ENCODE measurements at regions not wholly inside any gene's neighbourhood (a gene's known extent, or its start where the extent isn't known, plus 50 kb on each side); places are given as distances from the start of the nearest gene placed in this dataset.
A peak's percentile ranks its signal among the peaks of the same experiment; 100 is the strongest.

DNA sequence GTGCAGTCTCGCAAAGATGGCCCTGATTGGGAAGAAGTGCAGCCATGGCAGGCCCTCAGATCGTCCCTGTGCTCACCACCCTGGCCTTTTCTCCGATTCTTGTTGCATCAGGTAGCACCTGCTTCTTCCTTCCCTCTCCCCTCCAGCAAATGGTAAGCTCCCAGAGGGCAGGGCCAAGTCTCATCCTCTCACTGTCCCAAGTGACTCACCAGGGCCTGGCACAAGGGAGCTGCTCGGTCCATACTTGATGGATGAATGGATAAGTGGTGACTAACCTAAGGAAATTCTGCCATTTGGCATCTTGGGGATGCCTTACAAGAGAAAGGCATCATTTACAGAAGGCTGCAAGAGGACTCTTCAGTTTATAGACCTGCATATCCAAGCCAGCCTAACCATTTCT is 84.9 kb downstream of the ZIC5 start:
- Histone ChIP-seq H3K4me1 (no peaks in the 10 kb centered on the region), H3K9me3 (no peaks in the 10 kb centered on the region), H3K27ac (no peak overlapping the region), H3K4me3 (no peak overlapping the region), H3K36me3 (no peaks in the 10 kb centered on the region), H3K27me3 (no peaks in the 10 kb centered on the region)
- no peak for ATAC-seq
- TF ChIP-seq CTCF (IDR thresholded peaks at IDR 0.05): no peak
- intact Hi-C loops (cut with DNase I): no loop called here
- DNase-seq: no peak

DNA sequence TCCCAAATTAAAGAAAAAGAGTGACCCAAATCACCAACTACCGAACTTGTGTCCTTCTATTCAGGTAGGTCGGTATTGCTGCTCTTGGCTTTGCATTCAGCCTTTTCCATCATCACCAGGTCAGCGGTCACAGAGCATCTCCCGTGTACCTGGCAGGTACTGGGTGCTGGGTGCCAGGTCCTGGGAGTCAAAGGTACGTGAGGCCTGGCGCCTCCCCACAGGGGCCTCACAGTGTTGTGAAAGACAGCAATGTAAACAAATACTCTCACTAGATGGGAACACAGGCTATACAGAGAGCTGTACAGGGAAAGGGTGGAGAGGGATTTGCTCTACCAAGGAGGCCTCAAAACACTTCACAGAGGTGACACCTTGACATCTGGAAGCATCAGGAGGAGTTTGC is 86.7 kb downstream of the ZIC5 start:
- peak; percentile 44 for ATAC-seq
- DNase-seq: no peak
- Histone ChIP-seq H3K4me1 (no peaks in the 10 kb centered on the region), H3K27me3 (no peaks in the 10 kb centered on the region), H3K27ac (no peak overlapping the region), H3K36me3 (no peaks in the 10 kb centered on the region), H3K9me3 (no peaks in the 10 kb centered on the region), H3K4me3 (no peak overlapping the region)
- intact Hi-C loops (cut with DNase I): no loop called here
- no peak for TF ChIP-seq CTCF (IDR thresholded peaks at IDR 0.05)

GRCh38 chr13:99883805-99884204 is 87.8 kb downstream of the ZIC5 start:
- DNase-seq (no peak), ATAC-seq (no peak)
- no peaks in the 10 kb centered on the region for H3K4me1 ChIP-seq
- no peak overlapping the region for H3K27ac ChIP-seq
- H3K36me3 ChIP-seq: no peaks in the 10 kb centered on the region
- intact Hi-C loops (cut with DNase I): no loop called here
- no peak overlapping the region for H3K4me3 ChIP-seq
- no peaks in the 10 kb centered on the region for H3K9me3 ChIP-seq
- TF ChIP-seq CTCF (IDR thresholded peaks at IDR 0.05): no peak
- H3K27me3 ChIP-seq: no peaks in the 10 kb centered on the region

DNA sequence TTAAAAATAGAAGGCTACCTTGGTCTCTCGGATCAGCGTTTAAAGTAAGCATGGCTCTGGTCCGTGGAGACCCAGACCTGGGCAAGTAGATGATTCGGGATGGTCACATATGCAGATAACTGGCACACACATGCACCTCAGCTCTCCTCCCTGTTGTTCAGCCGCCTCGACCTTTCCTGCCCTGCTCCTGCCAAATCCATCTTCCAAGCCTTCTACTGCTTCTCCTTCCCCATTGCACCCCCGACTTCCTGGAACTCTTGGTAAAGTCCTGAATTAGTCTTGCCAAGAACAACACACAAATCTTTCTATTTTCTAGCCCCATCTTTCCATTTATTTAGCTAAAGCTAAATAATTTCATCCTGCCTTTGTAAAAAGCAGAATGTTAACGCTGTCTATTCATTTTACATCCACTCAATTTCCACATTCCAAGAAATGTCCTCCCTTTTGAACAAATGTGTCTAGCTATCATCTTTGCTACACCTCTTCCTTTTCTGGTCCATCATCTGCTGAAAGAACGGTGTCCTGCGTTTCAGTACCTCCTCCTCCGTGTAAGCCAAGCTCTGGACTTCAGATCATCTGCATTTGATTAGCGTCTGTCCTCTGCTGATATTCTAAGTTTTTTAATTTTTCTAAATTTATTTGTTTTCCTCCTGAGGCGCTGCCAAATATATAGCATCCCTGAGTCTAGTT is 92.5 kb downstream of the ZIC5 start:
- DNase-seq (no peak), ATAC-seq (no peak)
- intact Hi-C loops (cut with DNase I): no loop called here
- TF ChIP-seq CTCF (IDR thresholded peaks at IDR 0.05): no peak
- H3K4me1 ChIP-seq: no peaks in the 10 kb centered on the region
- H3K27ac ChIP-seq: no peak overlapping the region
- H3K4me3 ChIP-seq: no peak overlapping the region
- H3K27me3 ChIP-seq: no peaks in the 10 kb centered on the region
- no peaks in the 10 kb centered on the region for H3K36me3 ChIP-seq
- H3K9me3 ChIP-seq: no peaks in the 10 kb centered on the region

DNA sequence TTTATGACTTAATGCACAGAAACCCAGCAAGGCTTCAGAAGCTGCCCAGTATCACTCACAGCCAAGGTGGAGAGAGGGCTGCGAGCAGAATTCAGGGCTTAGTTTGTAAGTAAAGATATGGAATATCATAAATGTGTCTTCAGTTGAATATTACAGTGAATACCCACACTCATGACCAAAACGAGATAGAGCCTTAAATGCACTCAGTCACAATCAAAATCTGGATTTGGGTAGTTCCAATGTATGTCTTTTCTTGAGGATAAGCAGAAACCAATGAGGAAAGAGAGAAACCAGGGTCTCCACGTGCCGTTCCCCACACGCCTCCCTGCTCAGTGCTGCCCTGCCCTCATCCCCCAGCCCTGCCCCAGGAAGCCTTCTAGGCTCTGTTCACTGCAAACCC is 94.9 kb downstream of the ZIC5 start:
- no peak for TF ChIP-seq CTCF (IDR thresholded peaks at IDR 0.05)
- intact Hi-C loops (cut with DNase I): no loop called here
- Histone ChIP-seq H3K27ac (no peak overlapping the region), H3K4me1 (no peaks in the 10 kb centered on the region), H3K36me3 (no peaks in the 10 kb centered on the region), H3K27me3 (no peaks in the 10 kb centered on the region), H3K4me3 (no peak overlapping the region), H3K9me3 (no peaks in the 10 kb centered on the region)
- no peak for ATAC-seq
- DNase-seq: no peak

- Histone ChIP-seq H3K36me3 (no peaks in the 10 kb centered on the region), H3K27me3 (no peaks in the 10 kb centered on the region), H3K27ac (no peak overlapping the region), H3K4me3 (no peak overlapping the region), H3K9me3 (no peaks in the 10 kb centered on the region), H3K4me1 (no peaks in the 10 kb centered on the region)
- DNase-seq: no peak
- intact Hi-C loops (cut with DNase I): no loop called here
- no peak for ATAC-seq
- TF ChIP-seq CTCF (IDR thresholded peaks at IDR 0.05): no peak
Measured at GRCh38 chr13:99875391-99875790, 96.2 kb downstream of the ZIC5 start.

All from upper lobe of right lung (tissue), 1 donor.